ENCODE measurements at regions not wholly inside any gene's neighbourhood (a gene's known extent, or its start where the extent isn't known, plus 50 kb on each side); places are given as distances from the start of the nearest gene placed in this dataset.

- Histone ChIP-seq H3K27me3 (no peaks in the 10 kb centered on the region), H3K4me3 (no peak overlapping the region), H3K36me3 (no peaks in the 10 kb centered on the region), H3K27ac (no peak overlapping the region), H3K4me1 (no peaks in the 10 kb centered on the region), H3K9me3 (no peaks in the 10 kb centered on the region)
- intact Hi-C loops (cut with DNase I; ENCODE audit: low total_unique reads): no loop called here
- no peak for DNase-seq
- TF ChIP-seq POLR2A (IDR thresholded peaks at IDR 0.05) (no peak), CTCF (IDR thresholded peaks at IDR 0.05) (no peak)
Observed at GRCh38 chr10:111548084-111548726, 471.4 kb downstream of the ADRA2A start.

- Histone ChIP-seq H3K4me1 (no peaks in the 10 kb centered on the region), H3K4me3 (no peak overlapping the region), H3K27ac (no peak overlapping the region), H3K36me3 (no peaks in the 10 kb centered on the region), H3K27me3 (no peaks in the 10 kb centered on the region), H3K9me3 (no peaks in the 10 kb centered on the region)
- no peak for DNase-seq
- intact Hi-C loops (cut with DNase I; ENCODE audit: low total_unique reads): no loop called here
- TF ChIP-seq POLR2A (IDR thresholded peaks at IDR 0.05) (no peak), CTCF (IDR thresholded peaks at IDR 0.05) (no peak)
Observed at GRCh38 chr10:111551001-111551400, 474.2 kb downstream of the ADRA2A start.

DNA sequence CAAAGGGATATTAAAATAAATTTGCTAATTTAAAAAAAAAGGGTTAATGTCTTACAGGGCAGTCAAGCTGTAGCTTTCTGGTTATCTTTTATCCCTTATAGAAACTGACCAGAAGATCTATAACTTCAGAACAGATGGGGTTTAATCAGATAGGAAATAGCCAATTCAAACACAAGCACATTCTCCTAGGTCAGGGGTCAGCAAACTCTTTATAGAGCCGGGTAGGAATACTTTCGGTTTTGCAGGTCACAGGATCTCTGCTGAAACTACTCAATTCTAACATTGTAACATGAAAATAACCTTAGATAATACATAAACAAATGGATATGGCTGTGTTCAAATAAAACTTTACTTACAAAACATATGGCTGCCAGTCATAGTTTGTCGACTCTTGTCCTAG lies 479.8 kb downstream of the ADRA2A start:
- no peak overlapping the region for H3K27ac ChIP-seq
- no peaks in the 10 kb centered on the region for H3K9me3 ChIP-seq
- intact Hi-C loops (cut with DNase I; ENCODE audit: low total_unique reads): no loop called here
- H3K4me1 ChIP-seq: no peaks in the 10 kb centered on the region
- no peaks in the 10 kb centered on the region for H3K36me3 ChIP-seq
- no peak for DNase-seq
- TF ChIP-seq CTCF (IDR thresholded peaks at IDR 0.05): no peak
- no peak for TF ChIP-seq POLR2A (IDR thresholded peaks at IDR 0.05)
- no peak overlapping the region for H3K4me3 ChIP-seq
- no peaks in the 10 kb centered on the region for H3K27me3 ChIP-seq

- no peak for TF ChIP-seq CTCF (IDR thresholded peaks at IDR 0.05)
- no peak for TF ChIP-seq POLR2A (IDR thresholded peaks at IDR 0.05)
- Histone ChIP-seq H3K36me3 (no peaks in the 10 kb centered on the region), H3K4me1 (no peaks in the 10 kb centered on the region), H3K27me3 (no peaks in the 10 kb centered on the region), H3K4me3 (no peak overlapping the region), H3K27ac (no peak overlapping the region), H3K9me3 (no peaks in the 10 kb centered on the region)
- intact Hi-C loops (cut with DNase I; ENCODE audit: low total_unique reads): no loop called here
- DNase-seq: no peak
Observed at GRCh38 chr10:111558211-111558610, 481.4 kb downstream of the ADRA2A start.

DNA sequence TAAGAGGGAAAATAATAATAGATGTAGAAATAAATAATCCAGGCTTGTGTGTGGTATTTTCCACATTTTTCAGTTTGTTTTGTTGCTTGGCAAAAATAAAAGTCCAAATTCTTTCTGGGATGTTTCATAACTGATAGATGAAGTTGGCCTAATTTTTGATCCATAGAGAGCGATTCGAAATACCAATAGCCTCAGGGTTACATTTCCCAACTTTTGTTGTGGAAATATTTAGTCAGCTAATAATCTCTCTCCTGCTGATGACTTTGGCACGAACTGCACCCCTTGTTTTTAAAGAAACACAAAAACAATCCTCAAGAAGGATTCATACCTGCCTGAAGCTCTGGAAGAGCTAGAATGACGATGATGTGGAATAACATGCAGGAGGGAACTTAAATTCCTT lies 483.2 kb downstream of the ADRA2A start:
- no peak for TF ChIP-seq POLR2A (IDR thresholded peaks at IDR 0.05)
- no peak for TF ChIP-seq CTCF (IDR thresholded peaks at IDR 0.05)
- no peak for DNase-seq
- no peaks in the 10 kb centered on the region for H3K36me3 ChIP-seq
- no peak overlapping the region for H3K27ac ChIP-seq
- intact Hi-C loops (cut with DNase I; ENCODE audit: low total_unique reads): no loop called here
- no peaks in the 10 kb centered on the region for H3K4me1 ChIP-seq
- H3K4me3 ChIP-seq: no peak overlapping the region
- H3K9me3 ChIP-seq: no peaks in the 10 kb centered on the region
- H3K27me3 ChIP-seq: no peaks in the 10 kb centered on the region
